Loucy (cell line): ENCODE measurements at regions not wholly inside any gene's neighbourhood (a gene's known extent, or its start where the extent isn't known, plus 50 kb on each side); places are given as distances from the start of the nearest gene placed in this dataset.

ENCODE experiments used
- H2AFZ ChIP-seq: fragments of 200-600 bp; sonication (generic); 2 replicates; pipeline ENCODE4 v1.6.0; 2016; ENCODE audit warnings: antibody characterized with exemption, mild to moderate bottlenecking, low read length, moderate library complexity
- H3F3A ChIP-seq: fragments of 200-600 bp; 2 replicates; pipeline ENCODE4 v1.6.0; 2016; ENCODE audit warnings: antibody characterized with exemption, low read depth, mild to moderate bottlenecking
- H3K27me3 ChIP-seq: fragments of 200-600 bp; sonication (generic); 2 replicates; pipeline ENCODE4 v1.6.1; 2014; ENCODE audit warnings: low read length, mild to moderate bottlenecking; ENCODE audit not compliant: insufficient read depth, poor library complexity, severe bottlenecking
- H3K36me3 ChIP-seq: fragments of 200-600 bp; sonication (generic); 2 replicates; pipeline ENCODE4 v1.6.1; 2016; ENCODE audit warnings: low read length; ENCODE audit not compliant: insufficient read depth
- H3K4me1 ChIP-seq: fragments of 200-600 bp; sonication (generic); 2 replicates; pipeline ENCODE4 v1.5.1; 2014; ENCODE audit warnings: low read length, mild to moderate bottlenecking; ENCODE audit not compliant: insufficient read depth, poor library complexity, severe bottlenecking
- H3K4me2 ChIP-seq: fragments of 200-600 bp; sonication (generic); 2 replicates; pipeline ENCODE4 v1.6.0; 2014; ENCODE audit warnings: antibody characterized with exemption, low read length, low read depth, mild to moderate bottlenecking; ENCODE audit not compliant: poor library complexity, severe bottlenecking
- H3K4me3 ChIP-seq: fragments of 200-600 bp; sonication (generic); 2 replicates; pipeline ENCODE4 v1.5.1; 2014; ENCODE audit warnings: low read length, mild to moderate bottlenecking, mixed read lengths; ENCODE audit not compliant: poor library complexity, severe bottlenecking
- H3K79me2 ChIP-seq: fragments of 200-600 bp; sonication (generic); 2 replicates; pipeline ENCODE4 v1.6.1; 2014; ENCODE audit warnings: low read length; ENCODE audit not compliant: insufficient read depth
- H3K9ac ChIP-seq: fragments of 200-600 bp; sonication (generic); 2 replicates; pipeline ENCODE4 v1.6.0; 2014; ENCODE audit warnings: mild to moderate bottlenecking, low read depth, low read length, moderate library complexity; ENCODE audit not compliant: poor library complexity, severe bottlenecking
- H3K9me2 ChIP-seq: fragments of 200-600 bp; sonication (generic); replicated peaks from 2 replicates; pipeline ENCODE4 v1.6.1; 2016; ENCODE audit warnings: low read depth, low read length, mixed read lengths
- H3K9me3 ChIP-seq: fragments of 200-600 bp; sonication (generic); 2 replicates; pipeline ENCODE4 v1.6.1; 2014; ENCODE audit warnings: mild to moderate bottlenecking, antibody characterized with exemption, low read length, low read depth; ENCODE audit not compliant: insufficient read depth
- H4K20me1 ChIP-seq: fragments of 200-600 bp; sonication (generic); 2 replicates; pipeline ENCODE4 v1.6.0; 2014; ENCODE audit warnings: antibody characterized with exemption, low read length, mild to moderate bottlenecking; ENCODE audit not compliant: insufficient read depth, poor library complexity, severe bottlenecking
- EZH2phosphoT487 ChIP-seq: fragments of 200-600 bp; IDR thresholded peaks from 2 replicates; pipeline ENCODE4 v1.6.1; 2018; ENCODE audit warnings: antibody characterized with exemption, mild to moderate bottlenecking, moderate library complexity, borderline replicate concordance
- TF ChIP-seq, protein P1 (sequence below): fragments of 200-600 bp; sonication (generic); conservative IDR thresholded peaks from 2 replicates; pipeline ENCODE4 v1.5.1; 2014; ENCODE audit warnings: mild to moderate bottlenecking, antibody characterized with exemption, low read length

DNA sequence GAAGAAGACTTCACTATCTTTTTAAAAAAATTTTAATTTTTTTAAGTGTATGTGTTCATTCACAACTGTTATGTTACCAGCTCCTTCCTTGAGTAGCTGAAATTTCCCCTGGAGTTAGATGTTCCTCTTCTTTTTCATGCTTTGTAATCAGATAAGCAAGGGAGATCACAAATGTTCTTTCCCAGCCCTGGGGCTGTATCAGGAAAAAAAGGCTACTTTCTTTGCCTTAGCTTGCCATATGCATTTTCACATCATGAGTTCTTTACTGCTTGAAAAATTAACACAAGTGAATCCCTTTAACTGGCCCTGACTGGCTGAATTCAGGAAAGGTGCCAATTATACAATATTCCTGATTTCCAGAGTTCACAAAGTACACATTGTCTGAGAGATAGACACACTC is 353.2 kb upstream of the ATP11B start:
- H4K20me1 ChIP-seq, result no peaks in the 10 kb centered on the region
- H3F3A ChIP-seq, result no peaks in the 10 kb centered on the region
- H3K27me3 ChIP-seq, result no peaks in the 10 kb centered on the region
- TF ChIP-seq, protein P1, sequence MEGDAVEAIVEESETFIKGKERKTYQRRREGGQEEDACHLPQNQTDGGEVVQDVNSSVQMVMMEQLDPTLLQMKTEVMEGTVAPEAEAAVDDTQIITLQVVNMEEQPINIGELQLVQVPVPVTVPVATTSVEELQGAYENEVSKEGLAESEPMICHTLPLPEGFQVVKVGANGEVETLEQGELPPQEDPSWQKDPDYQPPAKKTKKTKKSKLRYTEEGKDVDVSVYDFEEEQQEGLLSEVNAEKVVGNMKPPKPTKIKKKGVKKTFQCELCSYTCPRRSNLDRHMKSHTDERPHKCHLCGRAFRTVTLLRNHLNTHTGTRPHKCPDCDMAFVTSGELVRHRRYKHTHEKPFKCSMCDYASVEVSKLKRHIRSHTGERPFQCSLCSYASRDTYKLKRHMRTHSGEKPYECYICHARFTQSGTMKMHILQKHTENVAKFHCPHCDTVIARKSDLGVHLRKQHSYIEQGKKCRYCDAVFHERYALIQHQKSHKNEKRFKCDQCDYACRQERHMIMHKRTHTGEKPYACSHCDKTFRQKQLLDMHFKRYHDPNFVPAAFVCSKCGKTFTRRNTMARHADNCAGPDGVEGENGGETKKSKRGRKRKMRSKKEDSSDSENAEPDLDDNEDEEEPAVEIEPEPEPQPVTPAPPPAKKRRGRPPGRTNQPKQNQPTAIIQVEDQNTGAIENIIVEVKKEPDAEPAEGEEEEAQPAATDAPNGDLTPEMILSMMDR, result no peak
- TF ChIP-seq EZH2phosphoT487, result no peak
- H3K4me2 ChIP-seq, result no peak overlapping the region
- H3K9me3 ChIP-seq, result no peaks in the 10 kb centered on the region
- no peaks in the 10 kb centered on the region for H3K9me2 ChIP-seq
- no peaks in the 10 kb centered on the region for H3K4me1 ChIP-seq
- no peak overlapping the region for H3K9ac ChIP-seq
- H2AFZ ChIP-seq, result no peak overlapping the region
- H3K4me3 ChIP-seq, result no peak overlapping the region
- H3K36me3 ChIP-seq, result no peaks in the 10 kb centered on the region
- no peaks in the 10 kb centered on the region for H3K79me2 ChIP-seq

GRCh38 chr3:182445576-182445975 is 347.7 kb upstream of the ATP11B start:
- Histone ChIP-seq H3K79me2 (no peaks in the 10 kb centered on the region), H3K36me3 (no peaks in the 10 kb centered on the region), H3K9me2 (no peaks in the 10 kb centered on the region), H3K4me2 (no peak overlapping the region), H3K9me3 (no peaks in the 10 kb centered on the region), H3K4me1 (no peaks in the 10 kb centered on the region), H3K27me3 (no peaks in the 10 kb centered on the region), H3K4me3 (no peak overlapping the region), H4K20me1 (no peaks in the 10 kb centered on the region), H2AFZ (no peak overlapping the region), H3F3A (no peaks in the 10 kb centered on the region), H3K9ac (no peak overlapping the region)
- TF ChIP-seq EZH2phosphoT487, result no peak
- TF ChIP-seq, protein P1, result no peak

DNA sequence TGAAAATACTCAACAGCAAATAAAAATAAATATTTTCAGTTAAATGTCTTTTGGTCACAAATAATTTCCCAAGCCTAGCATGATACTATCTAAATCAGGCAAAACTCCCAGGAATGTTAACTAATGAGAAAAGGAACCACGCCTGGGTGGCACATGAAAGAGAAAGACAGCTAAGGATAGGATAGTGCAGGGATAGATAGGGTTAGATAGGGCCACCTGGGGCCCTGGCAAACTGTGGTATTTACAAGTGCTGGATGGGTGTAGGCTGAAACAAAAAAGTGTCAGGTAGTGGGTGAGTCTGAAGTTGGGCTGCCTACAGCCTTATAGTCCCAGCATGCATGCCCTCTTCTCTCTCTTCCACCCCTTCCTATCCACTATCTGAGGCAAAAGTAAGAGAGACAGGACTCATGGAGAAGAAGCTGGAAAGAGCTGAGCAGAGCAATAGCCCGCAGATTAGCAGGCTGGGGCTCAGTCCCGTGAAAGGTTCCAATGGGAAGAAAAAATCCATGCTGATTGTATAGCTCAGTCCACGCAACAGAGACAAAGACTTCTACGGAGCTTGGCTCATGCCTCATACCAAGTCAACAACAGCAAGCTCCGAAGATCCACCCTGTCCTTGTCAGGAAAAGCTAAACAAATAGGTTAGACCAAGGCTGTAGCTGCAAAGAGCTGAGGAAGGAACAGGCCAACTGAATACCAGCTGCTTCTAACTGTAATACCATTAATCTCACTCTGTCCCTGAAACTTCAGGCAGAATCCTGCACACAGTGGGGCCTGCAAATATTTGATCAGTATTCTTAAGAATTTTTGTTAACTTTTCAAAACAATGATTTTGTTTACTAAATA is 342.1 kb upstream of the ATP11B start:
- no peaks in the 10 kb centered on the region for H3K9me3 ChIP-seq
- H3K9ac ChIP-seq, result no peak overlapping the region
- H3K4me2 ChIP-seq, result no peak overlapping the region
- no peaks in the 10 kb centered on the region for H3F3A ChIP-seq
- no peaks in the 10 kb centered on the region for H3K79me2 ChIP-seq
- H3K4me3 ChIP-seq, result no peak overlapping the region
- H4K20me1 ChIP-seq, result no peaks in the 10 kb centered on the region
- no peak for TF ChIP-seq EZH2phosphoT487
- TF ChIP-seq, protein P1, result no peak
- H3K27me3 ChIP-seq, result no peaks in the 10 kb centered on the region
- no peaks in the 10 kb centered on the region for H3K4me1 ChIP-seq
- no peak overlapping the region for H2AFZ ChIP-seq
- H3K9me2 ChIP-seq, result no peaks in the 10 kb centered on the region
- H3K36me3 ChIP-seq, result no peaks in the 10 kb centered on the region
